ENCODE measurements at regions not wholly inside any gene's neighbourhood (a gene's known extent, or its start where the extent isn't known, plus 50 kb on each side); places are given as distances from the start of the nearest gene placed in this dataset.

GRCh38 chr7:36014961-36015360 is 138.1 kb upstream of the EEPD1 start:
- in situ Hi-C loops (cut with HindIII; ENCODE audit: low sequenced_read_pairs) = no loop called here
- DNase-seq (ENCODE audit: low read depth) = no peak
- no peak overlapping the region for H3K4me3 ChIP-seq (ENCODE audit: low read depth, low read length)
- TF ChIP-seq, protein P1, sequence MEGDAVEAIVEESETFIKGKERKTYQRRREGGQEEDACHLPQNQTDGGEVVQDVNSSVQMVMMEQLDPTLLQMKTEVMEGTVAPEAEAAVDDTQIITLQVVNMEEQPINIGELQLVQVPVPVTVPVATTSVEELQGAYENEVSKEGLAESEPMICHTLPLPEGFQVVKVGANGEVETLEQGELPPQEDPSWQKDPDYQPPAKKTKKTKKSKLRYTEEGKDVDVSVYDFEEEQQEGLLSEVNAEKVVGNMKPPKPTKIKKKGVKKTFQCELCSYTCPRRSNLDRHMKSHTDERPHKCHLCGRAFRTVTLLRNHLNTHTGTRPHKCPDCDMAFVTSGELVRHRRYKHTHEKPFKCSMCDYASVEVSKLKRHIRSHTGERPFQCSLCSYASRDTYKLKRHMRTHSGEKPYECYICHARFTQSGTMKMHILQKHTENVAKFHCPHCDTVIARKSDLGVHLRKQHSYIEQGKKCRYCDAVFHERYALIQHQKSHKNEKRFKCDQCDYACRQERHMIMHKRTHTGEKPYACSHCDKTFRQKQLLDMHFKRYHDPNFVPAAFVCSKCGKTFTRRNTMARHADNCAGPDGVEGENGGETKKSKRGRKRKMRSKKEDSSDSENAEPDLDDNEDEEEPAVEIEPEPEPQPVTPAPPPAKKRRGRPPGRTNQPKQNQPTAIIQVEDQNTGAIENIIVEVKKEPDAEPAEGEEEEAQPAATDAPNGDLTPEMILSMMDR (IDR thresholded peaks at IDR 0.05; ENCODE audit: low read depth, low read length, missing control alignments) = no peak

DNA sequence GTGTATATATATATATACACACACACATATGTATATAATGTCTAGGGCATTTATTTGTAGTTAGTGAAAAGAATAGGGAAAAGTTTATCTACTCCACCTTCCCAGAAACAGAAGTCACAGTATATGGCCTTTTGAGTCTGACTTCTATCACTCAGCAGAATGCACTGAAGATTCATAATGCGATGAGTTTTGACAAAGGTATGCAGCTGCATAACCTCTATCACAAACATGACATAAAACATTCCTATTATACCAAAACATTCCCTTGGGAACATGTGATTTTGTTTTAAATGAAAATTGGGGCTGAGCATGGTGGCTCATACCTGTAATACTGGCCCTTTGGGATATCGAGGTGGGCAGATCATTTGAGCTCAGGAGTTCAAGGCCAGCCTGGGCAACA is 137.3 kb upstream of the EEPD1 start:
- TF ChIP-seq, protein P1 (IDR thresholded peaks at IDR 0.05; ENCODE audit: low read depth, low read length, missing control alignments) = no peak
- DNase-seq (ENCODE audit: low read depth) = no peak
- in situ Hi-C loops (cut with HindIII; ENCODE audit: low sequenced_read_pairs) = no loop called here

GRCh38 chr7:36016648-36017047 is 136.4 kb upstream of the EEPD1 start:
- TF ChIP-seq, protein P1 (IDR thresholded peaks at IDR 0.05; ENCODE audit: low read depth, low read length, missing control alignments) = no peak
- in situ Hi-C loops (cut with HindIII; ENCODE audit: low sequenced_read_pairs) = no loop called here
- DNase-seq (ENCODE audit: low read depth) = no peak
- H3K4me3 ChIP-seq (ENCODE audit: low read depth, low read length) = no peak overlapping the region

More for the DNA sequence above, 137.3 kb upstream of the EEPD1 start:
- no peak overlapping the region for H3K4me3 ChIP-seq (ENCODE audit: low read depth, low read length)

DNA sequence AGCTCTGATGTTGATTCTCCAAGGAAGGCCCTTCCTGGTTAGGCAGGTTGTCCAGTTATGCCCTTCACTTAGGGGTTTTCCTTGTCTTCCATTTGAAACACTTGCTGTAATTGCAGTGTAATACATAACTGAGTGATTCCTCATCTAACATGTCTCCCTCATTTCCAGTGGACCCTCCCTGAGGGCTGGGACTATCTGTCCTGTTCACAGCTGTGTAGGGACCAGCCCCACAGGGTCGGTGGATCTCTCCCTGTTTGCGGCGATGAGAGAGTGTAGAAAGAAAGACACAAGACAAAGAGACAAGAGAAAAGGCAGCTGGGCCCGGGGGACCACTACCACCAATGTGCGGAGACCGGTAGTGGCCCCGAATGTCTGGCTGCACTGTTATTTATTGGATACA is 135.9 kb upstream of the EEPD1 start:
- in situ Hi-C loops (cut with HindIII; ENCODE audit: low sequenced_read_pairs) = no loop called here
- TF ChIP-seq, protein P1 (IDR thresholded peaks at IDR 0.05; ENCODE audit: low read depth, low read length, missing control alignments) = no peak
- H3K4me3 ChIP-seq (ENCODE audit: low read depth, low read length) = no peak overlapping the region
- no peak for DNase-seq (ENCODE audit: low read depth)

DNA sequence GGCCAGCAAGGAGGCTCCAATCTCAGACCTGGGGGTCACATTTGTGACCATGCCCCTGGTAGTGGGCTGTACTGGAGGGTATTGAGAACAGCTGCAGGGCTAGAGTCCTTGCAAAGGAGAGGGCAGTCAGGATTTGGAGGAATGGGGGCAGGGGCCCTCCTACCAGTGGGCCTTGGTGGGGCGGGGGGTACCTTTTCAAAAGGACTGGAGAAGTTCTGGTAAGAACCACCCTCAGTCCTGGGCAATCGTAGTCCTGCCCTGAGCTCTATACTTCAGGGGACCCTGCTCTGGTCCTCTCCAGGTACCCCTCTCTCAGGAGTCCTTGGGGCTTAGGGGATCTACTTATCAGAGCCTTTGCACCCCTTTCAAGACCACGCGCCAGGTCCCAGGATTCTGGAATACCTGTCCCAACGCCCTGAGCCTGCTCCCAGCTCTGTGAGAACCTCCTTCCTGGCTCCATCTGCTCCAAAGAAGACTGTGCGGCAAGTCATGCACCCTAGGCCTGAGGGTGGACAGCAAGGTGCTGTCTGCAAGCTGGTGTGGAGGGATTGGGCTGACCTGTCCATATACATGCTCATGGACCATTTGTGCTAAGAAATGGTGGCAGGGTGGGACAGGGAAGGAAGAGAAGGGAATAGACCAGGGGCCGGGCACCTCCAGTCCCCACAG is 134.1 kb upstream of the EEPD1 start:
- TF ChIP-seq, protein P1 (IDR thresholded peaks at IDR 0.05; ENCODE audit: low read depth, low read length, missing control alignments) = no peak
- DNase-seq (ENCODE audit: low read depth) = no peak
- no peak overlapping the region for H3K4me3 ChIP-seq (ENCODE audit: low read depth, low read length)
- in situ Hi-C loops (cut with HindIII; ENCODE audit: low sequenced_read_pairs) = no loop called here

GRCh38 chr7:36019538-36019937 is 133.5 kb upstream of the EEPD1 start:
- no peak for DNase-seq (ENCODE audit: low read depth)
- TF ChIP-seq, protein P1 (IDR thresholded peaks at IDR 0.05; ENCODE audit: low read depth, low read length, missing control alignments) = no peak
- no peak overlapping the region for H3K4me3 ChIP-seq (ENCODE audit: low read depth, low read length)
- in situ Hi-C loops (cut with HindIII; ENCODE audit: low sequenced_read_pairs) = no loop called here
